Ascending aorta (tissue), 2 donors: ENCODE measurements at regions not wholly inside any gene's neighbourhood (a gene's known extent, or its start where the extent isn't known, plus 50 kb on each side); places are given as distances from the start of the nearest gene placed in this dataset.

Experiments used
- DNase-seq, 2 donors: peaks; one replicate each; pipeline ENCODE4 v3.0.0-alpha.2; 2019; ENCODE audit warnings: low spot score in 2 of 2
- H3K27ac ChIP-seq, 2 donors: fragments of 200-600 bp; sonication (generic); one replicate each; pipeline ENCODE4 v1.5.1; 2016 to 2017; ENCODE audit warnings: mild to moderate bottlenecking in 1 of 2
- H3K27me3 ChIP-seq: fragments of 200-600 bp; sonication (generic); one replicate; pipeline ENCODE4 v1.5.1; 2017
- H3K36me3 ChIP-seq, 2 donors: fragments of 200-600 bp; sonication (generic); one replicate each; pipeline ENCODE4 v1.5.1; 2016
- H3K4me1 ChIP-seq, 2 donors: fragments of 200-600 bp; sonication (generic); one replicate each; pipeline ENCODE4 v1.5.1; 2016 to 2017; ENCODE audit warnings: mild to moderate bottlenecking in 1 of 2
- H3K4me3 ChIP-seq, 2 donors: fragments of 200-600 bp; sonication (generic); one replicate each; pipeline ENCODE4 v1.5.1; 2016 to 2017; ENCODE audit warnings: mild to moderate bottlenecking in 1 of 2
- H3K9me3 ChIP-seq, 2 donors: fragments of 200-600 bp; sonication (generic); one replicate each; pipeline ENCODE4 v1.5.1; 2016
- CTCF ChIP-seq, 3 experiments: fragments of 200-600 bp in 2 of 3; fragments of 450-650 bp in 1 of 3; sonication (generic) in 2 of 3; IDR thresholded peaks; one replicate each; pipeline ENCODE4 v1.5.1; 2016 to 2019; ENCODE audit warnings: antibody characterized with exemption in 3 of 3, mild to moderate bottlenecking in 1 of 3, moderate library complexity in 1 of 3
- intact Hi-C: fragments of 100-400 bp; cut with DNase I; formaldehyde crosslinking; loops from one replicate; pipeline ENCODE4 v1.15.1; 2023

DNA sequence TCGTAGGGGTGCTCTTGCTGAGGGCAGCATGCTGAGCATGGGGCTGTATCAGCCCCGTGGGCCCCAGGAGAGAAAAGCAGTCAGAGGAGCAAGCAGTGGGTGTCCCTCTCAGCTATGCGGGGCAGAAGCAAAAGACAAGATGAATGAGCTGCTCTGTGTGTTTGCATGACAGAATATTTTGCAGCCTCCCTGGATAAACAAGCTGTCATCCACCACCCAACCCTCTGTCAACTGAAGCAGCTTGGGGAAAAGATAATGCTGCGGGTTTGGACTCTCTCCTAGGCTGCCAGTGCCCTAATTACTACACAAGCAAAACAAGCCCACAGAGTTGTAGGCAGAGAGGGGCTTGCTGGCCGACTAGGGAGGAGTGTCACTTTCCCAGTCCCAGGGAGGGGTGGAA, 82.3 kb upstream of the PTPRT start:
- H3K4me3 ChIP-seq, result no peak overlapping the region
- no peak for DNase-seq
- no peaks in the 10 kb centered on the region for H3K4me1 ChIP-seq
- H3K9me3 ChIP-seq, result no peaks in the 10 kb centered on the region
- H3K27ac ChIP-seq, result no peak overlapping the region
- TF ChIP-seq CTCF (IDR thresholded peaks at IDR 0.05), result no peak
- H3K36me3 ChIP-seq, result no peaks in the 10 kb centered on the region
- H3K27me3 ChIP-seq, result no peaks in the 10 kb centered on the region
- intact Hi-C loops, result no loop called here

GRCh38 chr20:43265449-43265848, 75.7 kb upstream of the PTPRT start:
- intact Hi-C loops, result no loop called here
- H3K9me3 ChIP-seq, result no peaks in the 10 kb centered on the region
- no peak for DNase-seq
- H3K27me3 ChIP-seq, result no peaks in the 10 kb centered on the region
- no peak for TF ChIP-seq CTCF (IDR thresholded peaks at IDR 0.05)
- H3K27ac ChIP-seq, result no peak overlapping the region
- no peaks in the 10 kb centered on the region for H3K4me1 ChIP-seq
- H3K36me3 ChIP-seq, result no peaks in the 10 kb centered on the region
- H3K4me3 ChIP-seq, result no peak overlapping the region

DNA sequence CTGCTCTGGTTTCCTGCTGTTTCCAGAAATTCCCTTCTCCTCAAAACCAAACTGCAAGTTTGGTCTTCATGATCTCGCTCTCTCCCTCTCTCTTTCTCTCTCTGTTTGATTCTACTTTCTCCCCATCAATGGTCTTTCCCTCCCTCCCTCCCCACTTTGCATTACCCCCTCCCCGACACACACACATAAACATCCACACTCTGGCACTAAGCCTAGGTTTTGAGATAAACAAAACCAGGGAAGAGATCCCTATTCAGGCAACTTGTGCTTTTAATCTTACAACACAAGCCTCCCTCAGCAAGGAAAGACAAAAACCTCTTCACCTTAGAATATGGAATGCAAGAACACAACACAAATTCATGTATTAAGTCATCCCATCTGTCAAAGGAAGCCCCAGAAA, 73.5 kb upstream of the PTPRT start:
- no peaks in the 10 kb centered on the region for H3K4me1 ChIP-seq
- intact Hi-C loops, result no loop called here
- no peak overlapping the region for H3K27ac ChIP-seq
- H3K9me3 ChIP-seq, result no peaks in the 10 kb centered on the region
- no peaks in the 10 kb centered on the region for H3K36me3 ChIP-seq
- H3K4me3 ChIP-seq, result no peak overlapping the region
- DNase-seq, result no peak
- H3K27me3 ChIP-seq, result no peaks in the 10 kb centered on the region
- TF ChIP-seq CTCF (IDR thresholded peaks at IDR 0.05), result no peak

DNA sequence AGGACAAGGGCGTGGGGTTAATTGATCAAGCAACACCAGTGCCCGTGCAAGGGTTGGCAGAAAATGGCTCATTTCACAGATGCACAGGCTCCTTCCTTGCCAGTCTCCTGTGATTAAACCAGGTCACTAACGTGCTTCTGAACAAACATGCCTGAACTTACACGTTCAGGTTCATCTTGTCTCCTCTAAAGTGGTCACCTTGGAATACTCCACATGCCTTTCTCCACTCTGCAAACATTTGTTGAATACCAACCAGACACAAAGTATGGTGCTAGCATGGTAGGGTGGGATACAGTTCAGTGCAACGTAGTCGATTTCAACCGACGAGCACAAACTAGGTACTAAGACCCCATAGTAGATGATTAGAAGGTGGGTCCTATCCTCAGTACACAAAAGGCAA, 72.6 kb upstream of the PTPRT start:
- TF ChIP-seq CTCF (IDR thresholded peaks at IDR 0.05), result no peak
- intact Hi-C loops, result no loop called here

DNA sequence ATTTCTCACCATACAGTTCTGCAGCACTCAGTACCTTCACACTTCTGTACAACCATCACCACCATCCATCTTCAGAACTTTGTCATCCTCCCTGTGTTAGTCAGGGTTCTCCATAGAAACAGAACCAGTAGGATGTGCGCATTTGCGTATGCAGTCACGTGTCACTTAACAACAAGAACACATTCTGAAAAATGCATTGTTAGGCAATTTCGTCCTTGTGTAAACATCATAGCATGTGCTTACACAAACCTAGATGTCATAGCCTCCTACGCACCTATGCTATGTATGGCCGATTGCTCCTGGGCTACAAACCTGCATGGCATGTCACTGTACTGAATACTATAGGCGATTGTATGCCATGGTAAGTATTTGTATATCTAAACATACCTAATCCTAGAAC, 66.2 kb upstream of the PTPRT start:
- intact Hi-C loops, result no loop called here
- no peaks in the 10 kb centered on the region for H3K4me1 ChIP-seq
- H3K27ac ChIP-seq, result no peak overlapping the region
- no peak overlapping the region for H3K4me3 ChIP-seq
- H3K27me3 ChIP-seq, result no peaks in the 10 kb centered on the region
- no peak for TF ChIP-seq CTCF (IDR thresholded peaks at IDR 0.05)
- DNase-seq, result no peak
- H3K9me3 ChIP-seq, result no peaks in the 10 kb centered on the region
- H3K36me3 ChIP-seq, result no peaks in the 10 kb centered on the region

More for the DNA sequence above, 72.6 kb upstream of the PTPRT start:
- H3K9me3 ChIP-seq, result no peaks in the 10 kb centered on the region
- no peaks in the 10 kb centered on the region for H3K27me3 ChIP-seq
- H3K4me1 ChIP-seq, result no peaks in the 10 kb centered on the region
- no peak overlapping the region for H3K4me3 ChIP-seq
- no peak overlapping the region for H3K27ac ChIP-seq
- no peaks in the 10 kb centered on the region for H3K36me3 ChIP-seq
- DNase-seq, result no peak

GRCh38 chr20:43252761-43253160, 63.1 kb upstream of the PTPRT start:
- no peak for TF ChIP-seq CTCF (IDR thresholded peaks at IDR 0.05)
- Histone ChIP-seq H3K27me3 (no peaks in the 10 kb centered on the region), H3K9me3 (no peaks in the 10 kb centered on the region), H3K36me3 (no peaks in the 10 kb centered on the region), H3K27ac (no peak overlapping the region), H3K4me1 (no peaks in the 10 kb centered on the region), H3K4me3 (no peak overlapping the region)
- intact Hi-C loops, result no loop called here
- no peak for DNase-seq
